NOMO-1 (cell line): ENCODE measurements at regions not wholly inside any gene's neighbourhood (a gene's known extent, or its start where the extent isn't known, plus 50 kb on each side); places are given as distances from the start of the nearest gene placed in this dataset.
"Not testable (repeated sequence)": the region's sequence is repeated elsewhere in the genome, so short reads cannot be mapped to it uniquely, and the experiment has no call there.

Source experiments
- DNase-seq, 2 experiments: peaks; one replicate each; lab custom pipeline; 2025; ENCODE audit not compliant: unreplicated experiment in 2 of 2; lab: John Stamatoyannopoulos, UW

- DNase-seq: no peak
These were observed 116.5 kb upstream of the OLIG3 start for GRCh38 chr6:137610702-137611101.

- DNase-seq: no peak
These were observed 129.1 kb upstream of the OLIG3 start for GRCh38 chr6:137623293-137623692.

DNA sequence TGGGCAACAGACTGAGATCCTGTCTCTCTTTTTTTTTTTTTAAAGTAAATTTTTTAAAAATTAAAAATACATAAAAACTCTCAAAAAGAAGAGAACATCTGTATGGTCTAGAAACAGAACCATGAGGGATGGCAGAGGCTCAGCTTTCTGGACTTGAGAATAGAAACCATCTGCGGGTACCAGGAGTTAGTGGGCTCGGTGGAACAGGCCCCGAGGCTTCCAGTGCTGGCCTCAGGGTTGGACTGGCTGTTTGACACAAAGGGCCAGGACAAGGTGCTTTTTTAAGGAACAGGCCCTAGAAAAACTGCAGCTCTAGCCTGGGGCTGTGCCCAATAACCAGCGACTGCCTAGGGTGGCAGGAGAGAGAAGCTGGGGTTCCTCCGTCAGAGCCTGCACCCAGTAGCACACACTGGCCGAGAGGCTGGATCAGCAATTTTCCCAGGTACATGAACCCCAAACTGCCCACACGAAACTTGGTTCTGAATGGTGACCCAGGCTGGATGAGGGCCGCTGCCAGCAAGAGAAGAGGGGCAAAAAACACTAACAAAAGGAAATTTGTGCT, 131.0 kb upstream of the OLIG3 start:
- DNase-seq: no peak

GRCh38 chr6:137625808-137626207, 131.6 kb upstream of the OLIG3 start:
- DNase-seq: no peak

- DNase-seq: no peak
These were observed 136.5 kb upstream of the OLIG3 start for GRCh38 chr6:137630666-137631065.

DNA sequence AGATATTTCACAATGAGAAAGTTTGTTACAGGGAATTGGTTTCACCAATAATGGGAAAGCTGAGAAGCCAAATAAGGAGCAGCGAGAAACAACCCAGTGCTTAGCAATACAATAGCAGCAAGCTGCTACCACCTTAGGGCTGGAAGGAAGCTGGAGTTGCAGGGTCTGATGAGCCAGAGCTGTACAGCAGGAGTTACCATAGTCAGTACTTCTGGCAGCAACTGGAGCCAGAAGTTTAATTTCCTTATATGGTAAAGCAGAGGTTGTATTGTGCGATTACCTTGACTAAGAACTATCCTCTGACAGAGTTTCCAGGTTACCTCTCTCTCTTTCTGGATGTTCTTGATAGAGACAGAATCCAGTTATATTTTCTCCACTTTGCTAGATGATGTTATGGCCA, 137.1 kb upstream of the OLIG3 start:
- no peak for DNase-seq

GRCh38 chr6:137634177-137634576, 140.0 kb upstream of the OLIG3 start:
- DNase-seq: not testable (repeated sequence)

GRCh38 chr6:137637121-137637520, 142.9 kb upstream of the OLIG3 start:
- DNase-seq: peak; percentile 67 to 77

- no peak for DNase-seq
These were observed 144.9 kb upstream of the OLIG3 start for GRCh38 chr6:137638926-137639706.

GRCh38 chr6:137640086-137640485, 145.9 kb upstream of the OLIG3 start:
- no peak for DNase-seq

- DNase-seq: peak; percentile 19 to 66
These were observed 147.4 kb upstream of the OLIG3 start for GRCh38 chr6:137641474-137642077.

DNA sequence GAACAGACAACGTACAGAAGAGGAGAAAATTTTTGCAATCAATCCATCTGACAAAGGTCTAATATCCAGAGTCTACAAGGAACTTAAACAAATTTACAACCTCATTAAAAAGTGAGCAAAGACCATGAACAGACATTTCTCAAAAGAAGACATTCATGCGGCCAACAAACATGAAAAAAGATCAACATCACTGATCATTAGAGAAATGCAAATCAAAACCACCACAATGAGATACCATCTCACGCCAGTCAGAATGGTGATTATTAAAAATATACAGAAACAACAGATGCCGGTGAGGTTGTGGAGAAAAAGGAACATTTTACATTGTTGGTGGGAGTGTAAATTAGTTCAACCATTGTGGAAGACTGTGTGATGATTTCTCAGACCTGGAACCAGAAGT, 149.0 kb upstream of the OLIG3 start:
- not testable (repeated sequence) for DNase-seq

- not testable (repeated sequence) for DNase-seq
These were observed 149.4 kb upstream of the OLIG3 start for GRCh38 chr6:137643644-137644043.

DNA sequence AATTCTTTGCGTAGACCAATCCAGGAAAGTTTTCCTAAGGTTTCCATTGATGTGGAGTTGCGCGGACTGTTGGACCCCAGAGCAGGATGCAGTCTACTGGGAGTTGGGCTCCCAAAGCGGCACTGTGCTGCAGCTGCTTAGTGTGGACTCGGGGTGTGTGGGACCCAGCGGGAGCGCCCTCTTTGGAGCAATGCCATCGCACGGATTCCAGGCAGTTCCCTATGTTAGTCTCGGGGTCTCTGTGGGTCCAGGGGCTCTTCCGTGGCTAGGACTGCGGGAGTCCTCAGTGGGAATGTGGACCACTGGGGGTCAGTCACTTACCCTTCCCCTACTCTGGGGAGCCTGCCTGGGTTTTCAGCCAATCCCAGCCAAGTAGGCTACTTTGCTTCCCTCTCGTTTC, 151.7 kb upstream of the OLIG3 start:
- no peak for DNase-seq

- no peak for DNase-seq
These were observed 152.3 kb upstream of the OLIG3 start for GRCh38 chr6:137646484-137646883.

GRCh38 chr6:137647762-137648447, 153.7 kb upstream of the OLIG3 start:
- DNase-seq: no peak

DNA sequence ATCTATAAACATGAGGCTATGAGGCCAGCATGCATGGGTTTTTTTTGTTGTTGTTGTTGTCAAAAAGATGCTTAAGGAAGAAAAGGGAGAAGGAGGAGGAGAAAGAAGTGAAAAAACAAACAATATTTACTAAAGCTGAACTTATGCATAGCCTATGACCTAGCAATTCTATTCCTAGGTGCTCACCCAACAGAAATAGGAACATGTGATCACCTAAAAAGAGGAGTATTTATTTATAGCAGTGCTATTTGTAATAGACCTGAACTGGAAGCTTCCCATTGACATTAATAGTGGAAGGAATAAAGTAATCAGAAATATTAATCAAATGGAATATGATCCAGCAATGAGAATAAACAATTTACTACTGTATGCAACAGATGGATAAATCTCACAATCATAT, 156.5 kb upstream of the OLIG3 start:
- no peak for DNase-seq

DNA sequence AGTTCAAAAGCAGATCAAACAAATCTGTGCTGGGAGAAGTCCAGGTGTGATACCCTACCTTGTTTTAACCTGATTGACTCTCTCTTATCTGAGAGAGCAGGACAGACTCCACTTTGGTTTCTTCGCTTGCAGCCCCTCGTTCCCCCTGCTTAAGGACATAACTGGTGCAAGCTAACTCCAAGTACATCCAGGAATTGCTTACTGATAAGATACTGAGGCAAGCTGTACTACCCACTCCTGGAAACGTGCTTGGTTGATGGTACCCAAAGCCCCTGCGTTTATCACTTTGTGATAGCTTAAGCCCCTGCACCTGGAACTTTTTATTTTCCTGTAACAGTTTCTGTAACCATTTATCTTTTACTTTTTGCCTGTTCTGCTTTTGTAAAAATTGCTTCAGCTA, 157.0 kb upstream of the OLIG3 start:
- DNase-seq: no peak

DNA sequence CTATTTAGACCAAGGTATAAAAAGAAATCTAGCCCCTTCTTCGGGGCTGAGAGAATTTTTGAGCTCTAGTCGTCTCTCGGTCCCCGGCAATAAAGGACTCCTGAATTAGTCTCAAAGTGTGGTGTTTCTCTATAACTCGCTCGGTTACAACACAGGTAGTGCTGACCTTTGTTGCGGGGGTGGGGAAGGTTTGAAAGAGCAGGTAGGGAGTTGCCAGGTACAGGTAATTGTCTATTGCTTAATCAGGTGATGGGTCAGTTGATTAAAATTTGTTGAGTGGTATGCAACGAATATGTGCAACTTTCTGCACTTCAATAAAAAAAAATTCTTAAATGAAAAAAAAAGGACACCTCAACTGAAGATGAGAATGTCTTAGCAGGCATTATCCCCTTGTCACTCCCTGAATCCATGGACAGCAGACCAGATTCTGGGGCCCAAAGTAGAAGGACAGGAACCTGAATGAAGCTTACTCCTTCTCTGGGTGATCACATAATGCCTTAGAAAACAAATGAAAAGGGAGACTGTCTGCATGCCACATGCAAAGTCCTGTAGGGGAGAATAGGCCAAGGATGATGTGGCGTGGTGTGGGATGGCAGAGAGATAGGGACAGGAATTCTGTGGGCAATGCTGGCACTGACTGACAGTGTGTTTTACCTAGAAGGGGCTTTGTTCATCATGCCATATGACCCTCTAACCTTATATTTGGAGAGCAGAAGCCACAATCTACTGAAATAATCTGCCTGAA, 157.6 kb upstream of the OLIG3 start:
- no peak for DNase-seq

- DNase-seq: no peak
These were observed 158.9 kb upstream of the OLIG3 start for GRCh38 chr6:137652961-137653705.
